H9 (cell line): ENCODE measurements at regions not wholly inside any gene's neighbourhood (a gene's known extent, or its start where the extent isn't known, plus 50 kb on each side); places are given as distances from the start of the nearest gene placed in this dataset.

Experiments
- DNase-seq: peaks from one replicate; pipeline ENCODE4 v3.0.0-alpha.2; 2017
- H2AFZ ChIP-seq: one replicate; pipeline ENCODE4 v1.6.1; 2013; ENCODE audit warnings: mild to moderate bottlenecking, low read length, control low read depth, moderate library complexity
- H2AK5ac ChIP-seq: 2 replicates; pipeline ENCODE4 v1.6.1; 2013; ENCODE audit warnings: low read length, control low read depth, mixed read lengths; ENCODE audit not compliant: insufficient read length
- H2BK120ac ChIP-seq: one replicate; pipeline ENCODE4 v1.6.1; 2013; ENCODE audit warnings: low read depth, mild to moderate bottlenecking, low read length, control low read depth, inconsistent platforms; ENCODE audit not compliant: poor library complexity, severe bottlenecking
- H2BK12ac ChIP-seq: 2 replicates; pipeline ENCODE4 v1.6.1; 2013; ENCODE audit warnings: low read length, control low read depth, mixed read lengths, low read depth; ENCODE audit not compliant: insufficient read length
- H2BK15ac ChIP-seq: 2 replicates; pipeline ENCODE4 v1.6.1; 2013; ENCODE audit warnings: low read depth, low read length, control low read depth
- H2BK20ac ChIP-seq: one replicate; pipeline ENCODE4 v1.6.1; 2013; ENCODE audit warnings: low read depth, mild to moderate bottlenecking, low read length, control low read depth, inconsistent platforms; ENCODE audit not compliant: poor library complexity, severe bottlenecking
- H2BK5ac ChIP-seq: 2 replicates; pipeline ENCODE4 v1.6.1; 2013; ENCODE audit warnings: low read length, control low read depth, mixed read lengths; ENCODE audit not compliant: insufficient read length
- H3K14ac ChIP-seq: 2 replicates; pipeline ENCODE4 v1.6.1; 2013; ENCODE audit warnings: low read length, control low read depth; ENCODE audit not compliant: insufficient read depth
- H3K18ac ChIP-seq: 2 replicates; pipeline ENCODE4 v1.6.1; 2013; ENCODE audit warnings: low read depth, mild to moderate bottlenecking, mixed read lengths, low read length, control low read depth; ENCODE audit not compliant: insufficient read length
- H3K23ac ChIP-seq: 2 replicates; pipeline ENCODE4 v1.6.1; 2013; ENCODE audit warnings: low read length, control low read depth, mixed read lengths, low read depth; ENCODE audit not compliant: insufficient read length
- H3K23me2 ChIP-seq: 2 replicates; pipeline ENCODE4 v1.6.1; 2013; ENCODE audit warnings: low read depth, mild to moderate bottlenecking, mixed read lengths, low read length, control low read depth; ENCODE audit not compliant: insufficient read length, poor library complexity, severe bottlenecking
- H3K27ac ChIP-seq: 2 replicates; pipeline ENCODE4 v1.5.1; 2013; ENCODE audit warnings: low read length, control low read depth, mixed read lengths, low read depth; ENCODE audit not compliant: insufficient read length
- H3K27me3 ChIP-seq: 2 replicates; pipeline ENCODE4 v1.6.1; 2013; ENCODE audit warnings: low read length, control low read depth, inconsistent platforms; ENCODE audit not compliant: insufficient read depth
- H3K4ac ChIP-seq: 2 replicates; pipeline ENCODE4 v1.6.1; 2013; ENCODE audit warnings: low read depth, mild to moderate bottlenecking, control low read depth, inconsistent platforms, low read length, moderate library complexity
- H3K4me1 ChIP-seq: 2 replicates; pipeline ENCODE4 v1.6.1; 2013; ENCODE audit warnings: low read length, control low read depth, inconsistent platforms; ENCODE audit not compliant: insufficient read depth
- H3K4me2 ChIP-seq: 2 replicates; pipeline ENCODE4 v1.6.1; 2013; ENCODE audit warnings: low read length, control low read depth, mixed read lengths; ENCODE audit not compliant: insufficient read length, insufficient read depth
- H3K56ac ChIP-seq: 2 replicates; pipeline ENCODE4 v1.6.1; 2013; ENCODE audit warnings: low read depth, mild to moderate bottlenecking, mixed read lengths, low read length, control low read depth; ENCODE audit not compliant: insufficient read length
- H3K79me1 ChIP-seq: 2 replicates; pipeline ENCODE4 v1.6.1; 2013; ENCODE audit warnings: low read depth, mild to moderate bottlenecking, moderate library complexity, low read length, control low read depth, inconsistent platforms; ENCODE audit not compliant: insufficient read depth, poor library complexity, severe bottlenecking
- H3K79me2 ChIP-seq: 2 replicates; pipeline ENCODE4 v1.6.1; 2013; ENCODE audit warnings: low read length, control low read depth, inconsistent platforms; ENCODE audit not compliant: insufficient read depth
- H3K9ac ChIP-seq: 2 replicates; pipeline ENCODE4 v1.6.1; 2013; ENCODE audit warnings: low read length, control low read depth, mixed read lengths; ENCODE audit not compliant: insufficient read length; ENCODE audit errors: extremely low read depth
- H3K9me3 ChIP-seq: one replicate; pipeline ENCODE4 v1.6.1; 2013; ENCODE audit warnings: low read depth, low read length, inconsistent platforms; ENCODE audit not compliant: control insufficient read depth
- H3T11ph ChIP-seq: one replicate; pipeline ENCODE4 v1.6.1; 2013; ENCODE audit warnings: mild to moderate bottlenecking, low read length, control low read depth, inconsistent platforms
- H4K20me1 ChIP-seq: one replicate; pipeline ENCODE4 v1.6.1; 2013; ENCODE audit not compliant: control insufficient read depth, insufficient read length, insufficient read depth
- H4K5ac ChIP-seq: 2 replicates; pipeline ENCODE4 v1.6.1; 2013; ENCODE audit warnings: low read depth, mild to moderate bottlenecking, mixed read lengths, low read length, control low read depth; ENCODE audit not compliant: insufficient read length
- H4K8ac ChIP-seq: replicated peaks from 2 replicates; pipeline ENCODE4 v1.6.1; 2013; ENCODE audit warnings: low read length, control low read depth, mixed read lengths, low read depth; ENCODE audit not compliant: insufficient read length
- H4K91ac ChIP-seq: 2 replicates; pipeline ENCODE4 v1.6.1; 2013; ENCODE audit warnings: low read depth, mild to moderate bottlenecking, moderate library complexity, mixed read lengths, low read length, control low read depth; ENCODE audit not compliant: insufficient read length
- H3K27ac Mint-ChIP-seq, 3 experiments: 2 replicates in 2 of 3; 3 replicates in 1 of 3; pipeline ENCODE4 v1.8.0; 2020 to 2021; ENCODE audit warnings: mixed read lengths in 3 of 3, mild to moderate bottlenecking in 1 of 3, moderate library complexity in 1 of 3
- H3K27me3 Mint-ChIP-seq: 2 replicates; pipeline ENCODE4 v1.8.0; 2021; ENCODE audit warnings: low read depth, mild to moderate bottlenecking, moderate library complexity, mixed read lengths
- H3K36me3 Mint-ChIP-seq, 3 experiments: 2 replicates in 2 of 3; 3 replicates in 1 of 3; pipeline ENCODE4 v1.8.0; 2020 to 2021; ENCODE audit warnings: low read depth in 3 of 3, mixed read lengths in 3 of 3; ENCODE audit not compliant: insufficient read depth in 1 of 3
- H3K4me1 Mint-ChIP-seq, 2 experiments: 2 replicates each; pipeline ENCODE4 v1.8.0; 2020; ENCODE audit warnings: mixed read lengths in 2 of 2
- H3K4me3 Mint-ChIP-seq, 2 experiments: 2 replicates in 1 of 2; 3 replicates in 1 of 2; pipeline ENCODE4 v1.8.0; 2020 to 2021; ENCODE audit warnings: mild to moderate bottlenecking in 2 of 2, mixed read lengths in 2 of 2, moderate library complexity in 1 of 2
- H3K9me3 Mint-ChIP-seq, 2 experiments: 2 replicates in 1 of 2; 3 replicates in 1 of 2; pipeline ENCODE4 v1.8.0; 2020; ENCODE audit warnings: mild to moderate bottlenecking in 2 of 2, mixed read lengths in 2 of 2, moderate library complexity in 1 of 2
- WGBS: extraction: QIAGEN DNeasy Blood & Tissue Kit; methylation state at CpG from one replicate; pipeline ENCODE4 v1.1.7; 2013; ENCODE audit warnings: missing lambda C conversion rate, low lambda C conversion rate, mixed read lengths; ENCODE audit not compliant: insufficient read length; ENCODE audit errors: extremely low coverage; 5-methylcytosine and 5-hydroxymethylcytosine counted together
- TF ChIP-seq, protein P1 (sequence below): fragments of 200-600 bp; sonication (generic); conservative IDR thresholded peaks from 3 replicates; pipeline ENCODE4 v1.8.0; 2021; ENCODE audit warnings: antibody characterized with exemption, mild to moderate bottlenecking

GRCh38 chr12:32015036-32015435 lies 55.8 kb downstream of the RESF1 start:
- Histone ChIP-seq H2BK20ac (no peak overlapping the region), H3K9ac (no peak overlapping the region), H3K9me3 (no peaks in the 10 kb centered on the region), H3K27ac (no peak overlapping the region), H4K20me1 (no peaks in the 10 kb centered on the region), H4K91ac (no peak overlapping the region), H3K79me1 (no peaks in the 10 kb centered on the region), H3K23me2 (no peaks in the 10 kb centered on the region), H3T11ph (no peak overlapping the region), H2BK12ac (no peak overlapping the region), H3K4me1 (peaks cover 6% of the 10 kb centered on the region; the same call in 1 of the 2 replicates), H3K56ac (no peak overlapping the region), H3K18ac (no peak overlapping the region), H3K27me3 (no peaks in the 10 kb centered on the region), H2BK120ac (no peak overlapping the region), H4K8ac (no peak overlapping the region), H2BK15ac (no peak overlapping the region), H2AFZ (no peak overlapping the region), H3K79me2 (no peaks in the 10 kb centered on the region), H3K23ac (no peak overlapping the region), H2AK5ac (no peak overlapping the region), H2BK5ac (no peak overlapping the region), H3K14ac (no peak overlapping the region), H3K4me2 (no peak overlapping the region), H3K4ac (no peak overlapping the region), H4K5ac (no peak overlapping the region)
- no CpG with 5 or more reads among the region's 4 CpGs for WGBS
- H3K9me3 Mint-ChIP-seq, result peaks cover 0 to 3% of the 10 kb centered on the region in 2 experiments; a peak in 3 of 5 replicates
- no peak overlapping the region for H3K4me3 Mint-ChIP-seq
- H3K4me1 Mint-ChIP-seq, result peaks cover 38 to 54% of the 10 kb centered on the region in 2 experiments
- TF ChIP-seq, protein P1, sequence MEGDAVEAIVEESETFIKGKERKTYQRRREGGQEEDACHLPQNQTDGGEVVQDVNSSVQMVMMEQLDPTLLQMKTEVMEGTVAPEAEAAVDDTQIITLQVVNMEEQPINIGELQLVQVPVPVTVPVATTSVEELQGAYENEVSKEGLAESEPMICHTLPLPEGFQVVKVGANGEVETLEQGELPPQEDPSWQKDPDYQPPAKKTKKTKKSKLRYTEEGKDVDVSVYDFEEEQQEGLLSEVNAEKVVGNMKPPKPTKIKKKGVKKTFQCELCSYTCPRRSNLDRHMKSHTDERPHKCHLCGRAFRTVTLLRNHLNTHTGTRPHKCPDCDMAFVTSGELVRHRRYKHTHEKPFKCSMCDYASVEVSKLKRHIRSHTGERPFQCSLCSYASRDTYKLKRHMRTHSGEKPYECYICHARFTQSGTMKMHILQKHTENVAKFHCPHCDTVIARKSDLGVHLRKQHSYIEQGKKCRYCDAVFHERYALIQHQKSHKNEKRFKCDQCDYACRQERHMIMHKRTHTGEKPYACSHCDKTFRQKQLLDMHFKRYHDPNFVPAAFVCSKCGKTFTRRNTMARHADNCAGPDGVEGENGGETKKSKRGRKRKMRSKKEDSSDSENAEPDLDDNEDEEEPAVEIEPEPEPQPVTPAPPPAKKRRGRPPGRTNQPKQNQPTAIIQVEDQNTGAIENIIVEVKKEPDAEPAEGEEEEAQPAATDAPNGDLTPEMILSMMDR, result no peak
- no peaks in the 10 kb centered on the region; the same call in 1 of the 2 replicates for H3K27me3 Mint-ChIP-seq
- no peak for DNase-seq
- H3K36me3 Mint-ChIP-seq, result peaks cover 0 to 2% (median 0%) of the 10 kb centered on the region in 3 experiments; a peak in 2 of 7 replicates
- H3K27ac Mint-ChIP-seq, result peak overlapping the region in 1 of 3 experiments; percentile 70; a peak in 3 of 7 replicates
